Common myeloid progenitor, CD34-positive (primary cell): ENCODE measurements at regions not wholly inside any gene's neighbourhood (a gene's known extent, or its start where the extent isn't known, plus 50 kb on each side); places are given as distances from the start of the nearest gene placed in this dataset.

Source experiments
- CTCF ChIA-PET: fragments of 350-600 bp; sonication (Branson Sonifier 250); formaldehyde crosslinking; loops from one replicate; lab custom pipeline; 2021; ENCODE audit warnings: antibody characterized with exemption; lab: Charles Lee
- POLR2A ChIA-PET: fragments of 350-600 bp; sonication (Branson Sonifier 250); formaldehyde crosslinking; loops from one replicate; lab custom pipeline; 2021; ENCODE audit warnings: antibody characterized with exemption; lab: Charles Lee
- DNase-seq, 3 donors: peaks; one replicate each; pipeline versions ENCODE4 v3.0.0 to v3.0.0-alpha.2; 2013
- H3K27ac ChIP-seq, 2 experiments: 1 replicate in 1 of 2; 2 replicates in 1 of 2; pipeline ENCODE4 v1.7.0; 2013; ENCODE audit warnings: inconsistent platforms in 2 of 2, low read length in 2 of 2, mild to moderate bottlenecking in 2 of 2, low read depth in 1 of 2, moderate library complexity in 1 of 2; ENCODE audit not compliant: severe bottlenecking in 2 of 2, insufficient read depth in 1 of 2, poor library complexity in 1 of 2
- H3K27me3 ChIP-seq, 5 experiments: replicated peaks in 2 of 5; 1 replicate in 3 of 5; 2 replicates in 2 of 5; pipeline versions ENCODE4 v1.6.1 to v1.7.0; 2013; ENCODE audit warnings: low read length in 4 of 5, mild to moderate bottlenecking in 2 of 5, moderate library complexity in 2 of 5, inconsistent platforms in 1 of 5; ENCODE audit not compliant: insufficient read depth in 5 of 5, control insufficient read depth in 4 of 5
- H3K36me3 ChIP-seq, 4 experiments: 1 replicate in 2 of 4; 2 replicates in 2 of 4; pipeline versions ENCODE4 v1.6.1 to v1.7.0; 2013; ENCODE audit warnings: low read length in 3 of 4, control low read depth in 1 of 4, mild to moderate bottlenecking in 1 of 4; ENCODE audit not compliant: control insufficient read depth in 4 of 4, insufficient read depth in 4 of 4
- H3K4me1 ChIP-seq, 4 experiments: 1 replicate in 3 of 4; 2 replicates in 1 of 4; pipeline versions ENCODE4 v1.6.1 to v1.7.1; 2013; ENCODE audit warnings: low read length in 3 of 4, mild to moderate bottlenecking in 3 of 4, control low read depth in 1 of 4, inconsistent platforms in 1 of 4, moderate library complexity in 1 of 4; ENCODE audit not compliant: control insufficient read depth in 4 of 4, insufficient read depth in 4 of 4; ENCODE audit errors: control extremely low read depth in 1 of 4
- H3K4me3 ChIP-seq, 7 experiments: 1 replicate in 4 of 7; 2 replicates in 3 of 7; pipeline versions ENCODE4 v1.5.1 to v1.7.0; 2013; ENCODE audit warnings: mild to moderate bottlenecking in 7 of 7, low read length in 6 of 7, moderate library complexity in 6 of 7, inconsistent platforms in 2 of 7, low read depth in 2 of 7, control low read depth in 1 of 7; ENCODE audit not compliant: insufficient read depth in 4 of 7, control insufficient read depth in 1 of 7; ENCODE audit errors: extremely low read depth in 1 of 7
- H3K9me3 ChIP-seq, 5 experiments: 1 replicate in 4 of 5; 2 replicates in 1 of 5; pipeline versions ENCODE4 v1.6.1 to v1.7.1; 2013; ENCODE audit warnings: low read length in 4 of 5, mild to moderate bottlenecking in 2 of 5, inconsistent platforms in 1 of 5, low read depth in 1 of 5, moderate library complexity in 1 of 5; ENCODE audit not compliant: control insufficient read depth in 4 of 5, insufficient read depth in 2 of 5; ENCODE audit errors: control extremely low read depth in 1 of 5
- WGBS: methylation state at CpG from one replicate; pipeline ENCODE4 v1.1.5; 2013; ENCODE audit not compliant: insufficient coverage; 5-methylcytosine and 5-hydroxymethylcytosine counted together

GRCh38 chr11:134893810-134894685 lies 482.0 kb upstream of the B3GAT1 start:
- POLR2A ChIA-PET, result no interaction called here
- WGBS, result 93% methylated on average over 6 of the region's 13 CpGs
- Histone ChIP-seq H3K27me3 (peaks cover 0 to 2% (median 0%) of the 10 kb centered on the region in 5 experiments), H3K9me3 (peaks cover 0 to 2% (median 0%) of the 10 kb centered on the region in 5 experiments), H3K36me3 (no peaks in the 10 kb centered on the region), H3K27ac (no peak overlapping the region), H3K4me1 (no peaks in the 10 kb centered on the region), H3K4me3 (no peak overlapping the region)
- CTCF ChIA-PET, result no interaction called here
- no peak for DNase-seq

GRCh38 chr11:134890446-134890845 lies 478.4 kb upstream of the B3GAT1 start:
- ChIA-PET CTCF (no interaction called here), POLR2A (no interaction called here)
- H3K27ac ChIP-seq, result no peak overlapping the region
- H3K9me3 ChIP-seq, result no peaks in the 10 kb centered on the region
- H3K4me3 ChIP-seq, result no peak overlapping the region
- H3K27me3 ChIP-seq, result peaks cover 0 to 3% (median 0%) of the 10 kb centered on the region in 5 experiments
- H3K36me3 ChIP-seq, result no peaks in the 10 kb centered on the region
- WGBS, result 80% methylated on average over 2 of the region's 5 CpGs
- DNase-seq, result no peak
- H3K4me1 ChIP-seq, result no peaks in the 10 kb centered on the region

- WGBS, result 90% methylated on average over 5 of the region's 6 CpGs
- no peak for DNase-seq
- Histone ChIP-seq H3K27ac (no peak overlapping the region), H3K27me3 (peaks cover 0 to 3% (median 1%) of the 10 kb centered on the region in 5 experiments), H3K36me3 (no peaks in the 10 kb centered on the region), H3K4me3 (no peak overlapping the region), H3K9me3 (no peaks in the 10 kb centered on the region), H3K4me1 (no peaks in the 10 kb centered on the region)
- ChIA-PET POLR2A (no interaction called here), CTCF (no interaction called here)
Observed at GRCh38 chr11:134889832-134890231, 477.8 kb upstream of the B3GAT1 start.

- no peak for DNase-seq
- 92% methylated on average over 8 of the region's 10 CpGs for WGBS
Observed at GRCh38 chr11:134888821-134889220, 476.8 kb upstream of the B3GAT1 start.

GRCh38 chr11:134887896-134888295 lies 475.9 kb upstream of the B3GAT1 start:
- Histone ChIP-seq H3K36me3 (no peaks in the 10 kb centered on the region), H3K9me3 (no peaks in the 10 kb centered on the region), H3K27me3 (peaks cover 0 to 14% (median 5%) of the 10 kb centered on the region in 5 experiments), H3K4me1 (no peaks in the 10 kb centered on the region), H3K27ac (no peak overlapping the region), H3K4me3 (no peak overlapping the region)
- POLR2A ChIA-PET, result no interaction called here
- CTCF ChIA-PET, result no interaction called here
- no peak for DNase-seq
- no CpG with 5 or more reads among the region's 4 CpGs for WGBS

More at GRCh38 chr11:134888821-134889220, 476.8 kb upstream of the B3GAT1 start:
- no peak overlapping the region for H3K27ac ChIP-seq
- CTCF ChIA-PET, result no interaction called here
- peaks cover 0 to 8% (median 5%) of the 10 kb centered on the region in 5 experiments for H3K27me3 ChIP-seq
- H3K4me3 ChIP-seq, result no peak overlapping the region
- H3K9me3 ChIP-seq, result no peaks in the 10 kb centered on the region
- POLR2A ChIA-PET, result no interaction called here
- no peaks in the 10 kb centered on the region for H3K36me3 ChIP-seq
- H3K4me1 ChIP-seq, result no peaks in the 10 kb centered on the region

- peaks cover 0 to 23% (median 5%) of the 10 kb centered on the region in 5 experiments for H3K27me3 ChIP-seq
- WGBS, result 52% methylated on average over 8 of the region's 8 CpGs
- no peaks in the 10 kb centered on the region for H3K4me1 ChIP-seq
- no peak for DNase-seq
- ChIA-PET POLR2A (no interaction called here), CTCF (interaction anchor here (0.9 kb wide), 1 partner anchor 14 kb away, joined by 3 read pairs; no protein-coding TSS in a partner anchor)
- H3K9me3 ChIP-seq, result no peaks in the 10 kb centered on the region
- no peaks in the 10 kb centered on the region for H3K36me3 ChIP-seq
- H3K4me3 ChIP-seq, result no peak overlapping the region
- no peak overlapping the region for H3K27ac ChIP-seq
Observed at GRCh38 chr11:134883484-134883883, 471.4 kb upstream of the B3GAT1 start.

- 33% methylated on average over 5 of the region's 13 CpGs for WGBS
- Histone ChIP-seq H3K36me3 (no peaks in the 10 kb centered on the region), H3K4me3 (no peak overlapping the region), H3K9me3 (no peaks in the 10 kb centered on the region), H3K27ac (no peak overlapping the region), H3K4me1 (no peaks in the 10 kb centered on the region), H3K27me3 (peaks cover 0 to 23% (median 5%) of the 10 kb centered on the region in 5 experiments)
- DNase-seq, result no peak
- CTCF ChIA-PET, result no interaction called here
- POLR2A ChIA-PET, result no interaction called here
Observed at GRCh38 chr11:134882671-134883297, 470.7 kb upstream of the B3GAT1 start.
